Upper lobe of left lung (tissue), 4 donors: ENCODE measurements at regions not wholly inside any gene's neighbourhood (a gene's known extent, or its start where the extent isn't known, plus 50 kb on each side); places are given as distances from the start of the nearest gene placed in this dataset.

Source experiments
- EP300 ChIP-seq, 4 donors: sonication (generic); formaldehyde crosslinking; IDR thresholded peaks; one replicate each; pipeline ENCODE4 v1.5.1; 2017; ENCODE audit warnings: antibody characterized with exemption in 4 of 4, control low read depth in 2 of 4
- POLR2A ChIP-seq, 4 donors: fragments of 450-650 bp; IDR thresholded peaks; one replicate each; pipeline ENCODE4 v1.5.1; 2016 to 2017; ENCODE audit warnings: antibody characterized with exemption in 4 of 4, mild to moderate bottlenecking in 2 of 4
- POLR2AphosphoS5 ChIP-seq, 2 donors: sonication (generic); formaldehyde crosslinking; IDR thresholded peaks; one replicate each; pipeline ENCODE4 v1.5.1; 2017; ENCODE audit warnings: antibody characterized with exemption in 2 of 2
- TF ChIP-seq, protein P1 (sequence below), 6 experiments: fragments of 450-650 bp in 4 of 6; fragments of 200-600 bp in 2 of 6; sonication (generic) in 2 of 6; IDR thresholded peaks; one replicate each; pipeline ENCODE4 v1.5.1; 2016 to 2019; ENCODE audit warnings: antibody characterized with exemption in 6 of 6

GRCh38 chr9:130770093-130770492 lies 65.0 kb upstream of the ABL1 start:
- TF ChIP-seq, protein P1, sequence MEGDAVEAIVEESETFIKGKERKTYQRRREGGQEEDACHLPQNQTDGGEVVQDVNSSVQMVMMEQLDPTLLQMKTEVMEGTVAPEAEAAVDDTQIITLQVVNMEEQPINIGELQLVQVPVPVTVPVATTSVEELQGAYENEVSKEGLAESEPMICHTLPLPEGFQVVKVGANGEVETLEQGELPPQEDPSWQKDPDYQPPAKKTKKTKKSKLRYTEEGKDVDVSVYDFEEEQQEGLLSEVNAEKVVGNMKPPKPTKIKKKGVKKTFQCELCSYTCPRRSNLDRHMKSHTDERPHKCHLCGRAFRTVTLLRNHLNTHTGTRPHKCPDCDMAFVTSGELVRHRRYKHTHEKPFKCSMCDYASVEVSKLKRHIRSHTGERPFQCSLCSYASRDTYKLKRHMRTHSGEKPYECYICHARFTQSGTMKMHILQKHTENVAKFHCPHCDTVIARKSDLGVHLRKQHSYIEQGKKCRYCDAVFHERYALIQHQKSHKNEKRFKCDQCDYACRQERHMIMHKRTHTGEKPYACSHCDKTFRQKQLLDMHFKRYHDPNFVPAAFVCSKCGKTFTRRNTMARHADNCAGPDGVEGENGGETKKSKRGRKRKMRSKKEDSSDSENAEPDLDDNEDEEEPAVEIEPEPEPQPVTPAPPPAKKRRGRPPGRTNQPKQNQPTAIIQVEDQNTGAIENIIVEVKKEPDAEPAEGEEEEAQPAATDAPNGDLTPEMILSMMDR (IDR thresholded peaks at IDR 0.05) = no peak
- TF ChIP-seq EP300 (IDR thresholded peaks at IDR 0.05) (no peak), POLR2AphosphoS5 (IDR thresholded peaks at IDR 0.05) (no peak), POLR2A (IDR thresholded peaks at IDR 0.05) (no peak)
